HG03139 (cell line): ENCODE measurements at regions not wholly inside any gene's neighbourhood (a gene's known extent, or its start where the extent isn't known, plus 50 kb on each side); places are given as distances from the start of the nearest gene placed in this dataset.

Source experiments
- ATAC-seq: cut with Tn5 transposase; IDR thresholded peaks from one replicate; pipeline ENCODE4 v1.9.1; 2021; ENCODE audit not compliant: unreplicated experiment

DNA sequence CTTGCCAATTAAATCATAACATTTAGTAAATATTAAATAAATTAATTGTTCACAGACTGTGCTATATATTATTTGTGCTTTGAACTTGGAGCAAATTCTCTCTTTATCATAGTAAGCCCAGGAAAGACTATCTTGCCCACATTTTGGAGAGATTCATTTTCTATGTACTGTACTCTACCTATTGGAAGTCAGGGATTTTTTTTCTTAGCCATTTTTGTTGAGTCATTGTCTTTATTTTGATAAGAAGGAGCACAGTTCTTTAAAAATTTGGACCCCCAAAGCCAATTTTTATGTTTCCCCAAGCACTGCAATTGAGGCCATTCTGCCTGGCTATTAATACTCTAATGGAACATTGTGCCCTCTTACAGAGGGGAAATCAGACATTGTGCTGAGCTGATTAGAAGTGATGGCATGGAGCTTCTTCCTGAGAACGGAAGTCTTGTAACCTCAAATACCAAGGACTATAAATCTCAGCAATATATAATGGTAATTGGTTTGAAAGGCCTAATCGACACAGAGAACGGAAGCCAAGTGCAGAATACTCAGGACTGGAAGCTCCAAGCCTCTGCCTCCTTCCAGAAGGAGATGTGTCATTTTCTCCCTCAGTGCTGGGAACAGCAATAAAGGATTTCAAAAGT lies 188.8 kb upstream of the PAPPA start:
- no peak for ATAC-seq

DNA sequence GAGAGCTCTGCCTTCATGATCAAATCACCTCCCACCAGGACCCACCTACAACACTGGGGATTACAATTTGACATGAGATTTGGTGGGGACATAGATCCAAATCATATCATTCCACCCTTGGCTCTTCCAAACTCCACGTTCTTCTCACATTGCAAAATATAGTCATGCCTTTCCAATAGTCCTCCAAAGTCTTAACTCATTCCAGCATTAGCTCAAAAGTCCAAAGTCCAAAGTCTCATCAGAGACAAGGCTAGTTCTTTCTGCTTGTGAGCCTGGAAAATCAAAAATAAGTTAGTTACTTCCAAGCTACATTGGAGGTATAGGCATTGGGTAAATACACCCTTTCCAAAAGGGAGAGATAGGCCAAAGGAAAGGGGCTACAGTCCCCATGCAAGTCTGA lies 186.9 kb upstream of the PAPPA start:
- ATAC-seq, result no peak

DNA sequence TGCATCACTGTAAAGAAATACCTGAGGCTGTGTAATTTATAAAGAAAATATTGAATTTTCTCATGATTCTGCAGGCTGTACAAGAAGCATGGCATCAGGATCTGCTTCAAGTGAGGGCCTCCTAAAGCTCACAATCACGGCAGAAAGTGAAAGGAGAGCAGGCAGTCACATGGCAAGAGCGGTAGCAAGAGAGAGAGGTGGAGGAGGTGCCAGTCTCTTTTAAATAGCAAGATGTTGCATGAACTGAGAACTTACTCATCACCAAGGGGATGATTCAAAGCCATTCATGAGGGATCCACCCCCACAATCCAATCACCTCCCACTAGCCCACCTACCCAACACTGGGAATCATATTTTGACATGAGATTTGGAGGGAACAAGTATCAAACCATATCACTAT lies 184.5 kb upstream of the PAPPA start:
- no peak for ATAC-seq

DNA sequence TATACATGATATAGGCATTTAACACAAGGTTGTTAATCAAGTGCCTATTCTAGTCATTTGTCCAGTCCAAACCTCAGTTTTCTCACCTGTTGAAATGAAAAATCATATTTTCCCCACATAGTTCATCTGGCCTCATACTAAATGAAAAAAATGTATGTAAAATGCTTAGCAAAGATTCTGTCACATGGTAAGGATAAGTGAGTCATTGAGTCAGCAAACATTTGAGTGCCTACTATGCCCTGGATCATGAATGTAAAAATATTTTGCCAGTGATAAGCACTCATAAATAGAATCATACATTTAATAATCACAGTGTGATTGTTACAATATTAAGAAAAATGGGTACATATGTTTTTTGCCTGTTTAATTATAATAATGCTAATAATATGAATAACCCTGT lies 181.2 kb upstream of the PAPPA start:
- ATAC-seq, result no peak

DNA sequence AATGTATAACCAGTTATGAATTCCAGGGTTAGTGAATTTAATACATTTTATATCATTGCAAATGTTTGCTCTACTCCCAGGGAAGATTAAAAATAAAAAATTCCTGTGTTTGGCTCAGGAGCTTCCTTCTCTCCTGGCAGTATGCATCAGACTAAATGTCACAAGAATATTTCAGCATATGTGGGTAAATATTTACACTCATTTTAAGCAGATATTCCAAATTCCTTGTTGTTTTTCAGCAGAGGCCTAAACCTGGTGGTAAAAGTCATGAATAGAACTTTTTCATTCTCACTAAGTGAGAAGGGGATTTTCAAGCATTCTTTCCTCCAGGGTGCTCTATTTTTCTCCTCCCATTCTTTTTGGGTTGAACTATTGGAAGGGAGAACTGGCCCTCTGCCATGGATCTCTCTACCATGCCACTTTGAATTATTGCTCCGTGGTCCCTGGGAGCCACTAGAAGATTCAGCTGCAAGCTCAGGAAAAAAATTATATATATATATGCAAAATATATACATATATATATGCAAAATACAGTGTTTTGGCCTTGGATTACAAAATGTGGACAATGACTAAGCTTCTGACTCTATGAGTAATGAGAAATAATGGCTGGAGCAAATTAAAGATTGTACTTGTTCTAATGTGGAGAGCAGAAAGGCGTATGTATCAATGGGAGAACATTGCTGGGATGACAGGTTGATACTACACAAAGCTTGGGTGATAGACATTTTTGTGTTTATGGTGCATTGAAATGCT lies 180.6 kb upstream of the PAPPA start:
- ATAC-seq, result no peak

DNA sequence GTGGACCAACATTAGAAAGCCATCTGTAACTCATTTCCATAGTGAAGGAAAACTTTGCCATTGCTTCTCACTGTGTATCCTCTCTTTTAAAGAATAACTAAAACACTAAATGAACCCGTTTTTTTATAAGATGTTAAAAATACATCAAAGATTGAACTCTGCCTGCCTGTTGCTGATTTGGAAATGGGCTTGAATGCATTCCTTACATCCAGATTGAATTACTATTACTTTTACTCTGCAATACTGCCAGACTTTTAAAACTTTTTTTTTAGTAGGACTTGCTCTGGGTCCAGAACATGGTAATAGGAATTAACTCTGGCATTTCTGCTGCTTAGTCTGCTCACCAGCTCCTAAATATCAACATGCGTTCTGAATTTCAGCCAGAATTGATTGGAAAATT lies 176.8 kb upstream of the PAPPA start:
- ATAC-seq, result no peak

DNA sequence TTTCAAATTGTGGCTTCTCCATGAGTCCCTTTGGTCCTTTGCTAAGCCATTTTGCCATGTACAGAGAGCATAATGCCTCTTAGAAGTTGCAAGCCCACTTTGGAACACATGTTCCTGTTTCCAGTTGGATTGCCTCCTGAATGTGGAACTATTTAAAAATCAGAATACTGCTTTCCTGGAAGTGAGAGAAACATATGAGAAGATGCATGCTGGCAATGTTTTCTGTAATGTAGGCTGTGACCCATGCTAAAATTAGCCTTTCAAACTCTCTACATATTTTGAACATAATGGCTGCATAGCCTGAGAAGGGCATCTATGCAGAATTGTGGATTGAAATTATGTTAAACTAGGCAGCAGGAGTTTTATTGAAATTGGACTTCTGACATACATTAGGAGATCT lies 175.5 kb upstream of the PAPPA start:
- no peak for ATAC-seq

DNA sequence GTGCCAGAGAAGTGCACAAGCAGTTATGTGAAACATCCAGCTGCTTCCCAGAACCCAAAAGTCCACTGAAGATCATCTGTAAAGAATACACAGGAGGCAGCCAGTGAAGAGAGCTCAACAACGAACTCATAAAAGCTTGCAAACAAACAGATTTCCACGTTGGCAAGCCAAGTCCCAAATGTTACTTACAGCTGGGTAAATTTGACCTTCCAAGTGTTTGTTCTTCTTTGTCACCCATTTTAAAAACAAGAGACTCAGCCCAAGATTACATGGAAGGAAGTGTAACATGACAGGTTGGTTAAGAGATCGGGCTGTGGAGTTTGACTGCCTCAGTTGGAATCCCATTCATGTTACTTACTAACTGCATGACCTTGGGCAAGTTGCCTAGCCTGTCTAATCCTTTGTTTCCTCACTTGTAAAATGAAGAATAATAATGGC lies 174.9 kb upstream of the PAPPA start:
- ATAC-seq, result no peak

DNA sequence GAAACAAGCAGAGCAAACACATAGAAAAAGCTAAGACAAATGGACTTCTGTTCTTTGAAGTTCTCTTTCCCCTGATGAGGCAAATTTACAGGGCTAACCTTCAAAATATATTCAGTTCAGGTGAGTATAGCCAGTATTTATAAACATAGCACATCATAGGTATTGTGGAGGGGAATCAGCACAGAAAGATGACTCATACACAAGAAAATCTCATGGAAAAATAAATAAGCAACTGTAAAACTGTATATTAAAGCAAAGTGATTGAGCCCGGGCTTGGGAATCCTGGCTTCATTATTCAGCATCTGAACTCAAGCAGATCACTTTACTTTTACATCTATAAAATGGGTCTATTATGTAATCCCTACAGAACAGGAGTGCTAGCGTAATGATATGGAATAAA lies 173.5 kb upstream of the PAPPA start:
- no peak for ATAC-seq

DNA sequence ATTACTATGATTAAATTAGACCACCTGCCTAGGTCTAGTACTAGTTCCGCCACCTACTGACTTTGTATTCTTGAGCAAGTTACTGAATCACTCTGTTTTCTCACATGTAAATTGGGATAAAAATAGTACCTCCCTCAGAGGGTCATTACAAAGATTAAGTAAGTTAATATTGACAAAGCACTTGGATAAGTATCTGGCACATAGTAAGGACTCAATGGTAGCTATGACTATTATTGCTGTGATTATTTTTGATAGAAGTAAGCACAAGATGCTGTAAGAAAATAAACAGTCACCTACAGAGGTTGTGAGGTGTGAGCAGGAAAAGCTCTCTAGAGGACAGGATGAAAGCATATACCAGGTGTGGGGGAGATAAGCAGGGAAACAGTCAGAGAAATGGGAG lies 173.1 kb upstream of the PAPPA start:
- ATAC-seq, result no peak

DNA sequence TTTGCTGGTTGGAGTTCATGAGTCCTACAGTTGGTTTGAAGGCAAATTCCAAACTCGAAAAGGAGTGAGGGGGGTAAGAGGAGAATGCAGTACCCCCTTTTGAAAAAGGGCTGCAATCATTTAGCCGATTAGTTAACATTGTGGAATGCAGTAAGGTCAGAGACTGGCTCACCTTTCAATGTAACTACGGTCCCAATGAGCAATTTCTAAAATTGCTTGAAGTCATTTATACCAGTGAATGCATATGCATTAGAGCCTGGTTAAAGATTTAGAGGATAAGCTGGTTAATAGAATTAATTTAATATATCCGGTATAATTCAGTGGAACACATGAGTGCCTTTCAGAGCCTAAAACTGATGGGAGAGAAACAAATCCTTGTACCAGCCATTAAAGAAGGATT lies 172.6 kb upstream of the PAPPA start:
- no peak for ATAC-seq

DNA sequence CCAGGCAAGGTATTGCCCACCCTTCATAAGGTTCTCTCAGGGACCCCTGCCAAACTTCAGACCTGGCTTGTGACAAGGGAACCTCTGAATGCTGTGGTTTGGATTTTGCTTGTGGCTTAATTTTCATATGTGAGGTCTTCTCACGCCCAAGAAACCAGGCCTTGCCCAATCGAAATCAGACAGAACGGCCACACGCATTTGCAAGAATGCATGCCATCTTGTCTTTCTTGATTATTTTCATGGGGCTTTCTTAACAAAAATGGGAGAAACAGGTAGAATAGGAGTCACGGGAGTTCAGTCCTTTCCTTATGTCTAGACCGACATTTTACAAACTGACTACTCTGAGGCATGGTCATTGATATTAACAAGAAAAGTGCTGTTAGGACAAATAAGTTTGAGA lies 170.2 kb upstream of the PAPPA start:
- no peak for ATAC-seq

DNA sequence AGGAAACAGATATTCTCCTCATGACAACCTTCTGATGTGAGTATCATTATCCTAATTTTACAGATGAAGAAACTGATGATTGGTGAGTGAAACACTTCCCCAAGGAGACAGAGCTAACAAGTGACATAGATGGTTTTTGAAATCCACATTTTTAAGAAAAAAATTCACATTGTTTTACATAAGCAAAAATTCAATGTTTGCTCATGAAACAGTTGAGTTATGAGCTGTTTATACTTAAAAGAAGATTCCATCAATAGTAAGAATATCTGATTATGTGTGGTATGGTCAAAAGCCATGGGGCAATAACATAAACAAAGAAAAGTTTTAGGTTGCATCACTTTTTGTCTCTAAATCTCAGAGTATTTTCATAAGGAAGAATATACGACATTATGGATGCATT lies 167.9 kb upstream of the PAPPA start:
- no peak for ATAC-seq

DNA sequence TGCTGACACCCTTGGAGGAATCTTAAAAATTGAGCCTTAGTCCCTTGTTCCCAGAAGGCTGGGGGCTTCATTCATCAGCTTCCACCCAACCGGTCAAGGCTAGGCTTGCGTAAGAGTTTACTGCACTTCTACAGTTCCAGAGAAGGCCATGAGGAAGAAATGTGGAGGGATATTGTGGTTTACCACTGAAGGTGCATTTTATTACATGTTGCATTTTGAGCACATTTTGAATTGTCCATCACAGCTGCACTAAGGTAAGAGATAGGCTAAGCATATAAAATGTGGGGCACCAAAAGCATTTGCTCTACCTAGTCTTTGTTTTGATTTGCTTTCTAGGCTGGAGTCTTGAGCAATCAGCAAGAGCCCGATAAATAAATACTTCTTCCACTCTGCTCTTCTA lies 167.1 kb upstream of the PAPPA start:
- no peak for ATAC-seq

DNA sequence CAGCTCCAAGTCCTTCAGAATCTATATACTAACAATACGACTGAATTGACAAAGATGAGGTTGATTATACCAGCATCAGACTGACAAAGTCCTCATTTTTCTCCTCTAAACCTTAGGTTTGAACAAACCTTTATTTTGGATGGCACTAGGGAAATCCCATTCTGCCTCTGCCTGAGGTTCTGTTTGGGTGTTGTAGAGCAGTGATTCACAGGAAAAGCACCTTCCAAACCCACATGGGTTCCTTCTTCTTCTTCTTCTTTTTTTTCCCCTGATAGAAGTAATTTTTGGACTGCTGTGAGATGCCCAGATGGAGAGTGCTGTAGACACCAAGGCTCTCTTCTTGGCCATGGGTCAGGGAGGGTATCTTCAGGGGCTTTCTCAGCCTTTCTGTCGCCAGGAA lies 164.9 kb upstream of the PAPPA start:
- no peak for ATAC-seq

DNA sequence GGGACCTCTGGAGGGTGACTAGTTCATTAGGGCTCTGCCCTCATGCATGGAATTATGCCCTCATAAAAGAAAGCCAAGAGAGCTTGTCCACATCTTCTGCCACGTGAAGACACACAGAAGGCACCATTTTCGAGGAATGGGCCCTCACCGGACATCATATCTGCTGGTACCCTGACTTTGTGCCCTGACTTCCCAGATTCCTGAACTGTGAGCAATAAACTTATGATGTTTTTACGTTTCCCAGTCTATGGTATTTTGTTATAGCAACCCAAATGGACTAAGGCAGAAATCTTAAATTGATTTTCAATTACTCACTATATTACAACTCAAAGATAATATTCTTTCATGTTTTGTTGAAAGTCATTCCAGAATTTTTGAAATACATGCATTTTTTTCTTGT lies 163.8 kb upstream of the PAPPA start:
- ATAC-seq, result no peak

DNA sequence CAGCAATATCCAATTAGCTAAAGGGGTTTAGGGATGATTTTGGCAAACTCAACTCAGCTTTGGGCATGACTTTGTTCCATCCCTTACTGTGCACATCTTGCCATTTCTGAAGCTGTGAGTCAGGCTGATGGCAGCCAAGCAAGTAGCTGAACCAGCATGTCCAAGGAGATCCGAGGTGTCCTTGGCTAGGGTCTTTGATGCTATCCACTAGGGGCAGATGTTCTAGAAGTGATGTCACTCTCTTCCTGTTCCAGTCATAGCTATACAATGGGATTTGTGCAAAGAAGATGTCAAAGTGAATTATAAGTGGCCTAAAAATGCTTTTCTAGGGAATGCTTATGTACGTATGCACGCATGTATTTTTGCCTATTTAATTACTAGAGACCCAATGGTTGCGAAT lies 160.8 kb upstream of the PAPPA start:
- no peak for ATAC-seq

DNA sequence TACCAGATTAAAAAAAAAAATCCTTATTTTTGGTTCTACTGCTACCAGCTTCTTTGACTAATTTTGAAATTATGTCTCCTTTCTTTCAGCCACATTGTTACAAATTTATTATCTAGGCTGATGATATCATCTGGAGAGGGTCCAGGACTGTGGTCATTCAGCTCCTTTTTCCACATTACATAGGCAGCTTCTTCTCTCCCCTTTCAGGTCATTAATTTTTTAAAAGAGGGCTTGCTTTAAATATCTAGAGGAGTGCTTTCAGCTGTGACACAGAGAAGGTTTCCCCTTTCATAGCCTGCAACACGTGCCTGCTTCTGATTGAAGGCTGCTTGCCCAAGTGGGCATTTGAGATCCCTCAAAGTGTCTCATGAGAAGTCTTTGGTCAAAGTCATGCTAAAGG lies 155.7 kb upstream of the PAPPA start:
- ATAC-seq, result no peak

DNA sequence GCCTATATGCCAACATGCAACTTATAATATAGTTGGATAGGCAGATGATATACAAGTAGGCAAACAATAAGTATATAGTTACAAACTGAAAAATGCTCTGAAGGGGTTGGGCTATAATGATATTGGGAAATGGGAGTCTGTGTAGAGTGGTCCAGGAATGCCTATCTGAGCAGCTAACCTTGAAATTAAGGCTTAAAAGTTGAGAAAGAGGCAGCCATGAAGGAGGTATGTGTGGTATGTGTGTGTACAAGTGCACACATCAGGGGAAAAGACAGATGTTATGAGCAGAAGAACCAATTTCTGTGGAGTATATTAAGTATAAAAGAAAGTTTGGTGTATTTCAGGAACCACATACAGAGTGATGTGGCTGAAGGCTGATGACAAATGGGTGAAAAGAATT lies 154.9 kb upstream of the PAPPA start:
- ATAC-seq, result no peak

DNA sequence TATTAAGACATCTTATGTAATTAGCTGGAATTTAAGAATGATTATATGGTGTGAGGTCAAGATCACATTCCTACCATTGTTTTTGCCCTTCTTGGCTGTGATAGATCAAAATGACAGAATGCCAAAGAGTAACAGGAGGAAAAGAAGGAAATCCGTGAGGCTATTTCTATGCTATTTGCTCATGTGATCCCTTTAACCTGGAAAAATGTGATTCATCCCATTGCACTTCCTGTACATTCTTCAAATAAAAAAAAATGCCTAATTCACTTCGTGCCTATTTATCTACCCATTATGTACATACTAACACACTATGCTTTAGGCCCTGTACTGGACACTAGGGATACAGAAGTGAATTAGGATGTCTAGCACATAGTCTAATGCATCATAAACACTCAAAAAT lies 154.1 kb upstream of the PAPPA start:
- ATAC-seq, result no peak

DNA sequence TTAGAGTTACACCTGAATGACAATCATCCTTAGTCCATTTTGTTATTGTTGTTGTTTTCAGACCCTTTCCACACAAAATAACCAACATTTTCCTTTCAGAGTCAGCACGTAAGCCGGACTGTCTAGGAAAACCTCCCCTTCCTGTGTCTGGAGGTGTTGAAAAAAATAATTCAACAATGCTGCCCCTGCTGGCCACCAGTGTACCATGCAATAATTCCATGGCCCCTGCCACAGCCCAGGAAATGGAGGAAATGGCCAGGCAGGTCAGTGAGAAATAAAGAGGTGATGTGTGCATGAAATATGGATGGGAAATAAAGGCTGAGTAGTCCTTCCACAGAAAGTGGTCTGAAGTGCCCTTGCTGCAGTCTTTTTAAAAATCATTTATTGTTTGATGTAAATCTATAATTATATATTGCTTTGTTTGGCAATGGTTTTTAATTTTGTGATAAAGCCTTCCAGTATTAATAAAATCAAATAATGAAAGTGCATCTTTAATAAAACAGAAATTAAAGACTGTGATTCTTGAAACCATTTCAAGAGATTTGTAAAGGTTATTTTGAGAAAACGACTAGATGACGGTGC lies 152.8 kb upstream of the PAPPA start:
- ATAC-seq, result peak; percentile 70

DNA sequence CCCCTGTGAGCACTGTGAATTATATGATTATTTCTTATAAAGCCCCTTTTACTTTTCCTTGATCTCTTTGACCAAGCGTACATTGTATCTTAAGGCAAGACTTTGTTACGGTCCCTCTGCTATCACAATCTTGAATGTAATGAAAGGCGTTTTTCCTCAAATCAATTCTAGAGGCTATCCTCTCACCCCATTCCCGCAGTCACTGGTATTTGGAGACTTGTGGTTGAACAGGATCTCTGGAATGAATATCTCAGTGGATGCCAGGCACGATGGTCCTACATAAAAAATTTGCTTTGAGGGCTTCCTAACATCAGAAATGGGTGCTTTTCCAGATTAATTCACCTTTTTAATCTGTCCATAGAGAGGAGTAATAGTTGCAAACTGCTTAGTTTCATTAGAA lies 151.4 kb upstream of the PAPPA start:
- ATAC-seq, result no peak

DNA sequence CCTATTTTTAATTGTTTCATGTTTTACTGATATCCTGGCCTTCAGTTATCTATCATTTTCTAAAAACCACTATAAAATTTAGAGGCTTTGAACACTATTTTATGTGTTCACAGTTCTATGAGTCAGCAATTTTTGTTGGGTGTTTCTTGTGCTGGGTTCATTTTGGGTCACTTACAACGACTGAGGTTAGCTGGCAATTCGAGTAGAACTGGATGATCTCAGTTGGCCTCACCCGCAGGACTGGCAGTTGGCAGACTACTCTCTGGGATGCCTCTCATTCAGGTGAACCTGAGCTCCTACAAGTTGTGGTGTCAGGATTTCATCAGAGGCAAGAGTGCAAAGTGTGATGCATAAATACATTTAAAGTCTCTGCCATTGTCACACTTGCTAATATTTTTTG lies 151.0 kb upstream of the PAPPA start:
- no peak for ATAC-seq
